Activated gamma-delta T cell treated with anti-CD3 and anti-CD28 coated beads, Interleukin-2, amount 50 U/mL, for 16 hours (primary cell): ENCODE measurements at regions not wholly inside any gene's neighbourhood (a gene's known extent, or its start where the extent isn't known, plus 50 kb on each side); places are given as distances from the start of the nearest gene placed in this dataset.
"Not testable (repeated sequence)": the region's sequence is repeated elsewhere in the genome, so short reads cannot be mapped to it uniquely, and the experiment has no call there.

Source experiments
- DNase-seq: peaks from one replicate; pipeline ENCODE4 v3.0.0-alpha.2; 2020; ENCODE audit warnings: low read depth

- DNase-seq: no peak
Observed at GRCh38 chr15:95009635-95010034, 778.3 kb downstream of the MCTP2 start.

- DNase-seq: no peak
Observed at GRCh38 chr15:95013381-95013780, 782.0 kb downstream of the MCTP2 start.

- DNase-seq: no peak
Observed at GRCh38 chr15:95016511-95017229, 785.3 kb downstream of the MCTP2 start.

- no peak for DNase-seq
Observed at GRCh38 chr15:95017666-95018328, 786.4 kb downstream of the MCTP2 start.

- DNase-seq: no peak
Observed at GRCh38 chr15:95018888-95019545, 787.7 kb downstream of the MCTP2 start.

- DNase-seq: no peak
Observed at GRCh38 chr15:95019907-95020306, 788.5 kb downstream of the MCTP2 start.

GRCh38 chr15:95021816-95022215 lies 790.5 kb downstream of the MCTP2 start:
- no peak for DNase-seq

GRCh38 chr15:95024351-95024750 lies 793.0 kb downstream of the MCTP2 start:
- no peak for DNase-seq

GRCh38 chr15:95025924-95026728 lies 794.8 kb downstream of the MCTP2 start:
- no peak for DNase-seq

GRCh38 chr15:95027981-95028380 lies 796.6 kb downstream of the MCTP2 start:
- no peak for DNase-seq

- no peak for DNase-seq
Observed at GRCh38 chr15:95032156-95032555, 800.8 kb downstream of the MCTP2 start.

- DNase-seq: no peak
Observed at GRCh38 chr15:95035106-95035505, 803.7 kb downstream of the MCTP2 start.

- no peak for DNase-seq
Observed at GRCh38 chr15:95041297-95041696, 809.9 kb downstream of the MCTP2 start.

- DNase-seq: not testable (repeated sequence)
Observed at GRCh38 chr15:95043236-95043932, 812.0 kb downstream of the MCTP2 start.

GRCh38 chr15:95043933-95044313 lies 812.6 kb downstream of the MCTP2 start:
- no peak for DNase-seq

GRCh38 chr15:95044745-95045417 lies 813.5 kb downstream of the MCTP2 start:
- DNase-seq: no peak

GRCh38 chr15:95051861-95052260 lies 820.5 kb downstream of the MCTP2 start:
- DNase-seq: no peak

- no peak for DNase-seq
Observed at GRCh38 chr15:95059346-95059905, 828.1 kb downstream of the MCTP2 start.

- no peak for DNase-seq
Observed at GRCh38 chr15:95068701-95069521, 837.5 kb downstream of the MCTP2 start.
